ENCODE measurements at regions not wholly inside any gene's neighbourhood (a gene's known extent, or its start where the extent isn't known, plus 50 kb on each side); places are given as distances from the start of the nearest gene placed in this dataset.

DNA sequence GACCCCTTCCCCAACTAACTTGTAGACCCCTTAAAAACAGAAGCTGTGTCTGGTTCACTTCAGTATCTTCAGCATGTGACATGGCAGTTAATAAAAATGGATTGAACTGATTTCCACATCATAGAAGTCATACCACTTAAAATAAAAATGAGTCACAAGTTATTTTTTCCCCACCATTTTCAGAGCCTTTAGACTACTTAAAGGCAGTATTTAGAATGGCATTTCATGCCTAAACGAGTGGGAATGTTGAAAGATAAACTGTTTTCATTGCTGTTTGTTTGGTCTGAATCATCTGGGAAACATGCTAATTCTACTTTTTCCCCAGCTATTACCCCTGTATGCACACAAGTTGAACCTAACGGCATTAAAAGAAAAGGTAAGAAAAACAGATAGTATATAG is 324.0 kb downstream of the RAB38 start:
- no peaks in the 10 kb centered on the region for H3K36me3 ChIP-seq
- TF ChIP-seq POLR2A (IDR thresholded peaks at IDR 0.05) = no peak
- TF ChIP-seq CTCF (IDR thresholded peaks at IDR 0.05) = no peak
- TF ChIP-seq EP300 (IDR thresholded peaks at IDR 0.05) = no peak
- 48 to 60% (median 52%) methylated on average over 2 of the region's 2 CpGs for WGBS, 3 donors
- no peaks in the 10 kb centered on the region for H3K9me3 ChIP-seq
- H3K27ac ChIP-seq = no peak overlapping the region
- intact Hi-C loops (cut with DNase I) = no loop called here
- H3K4me3 ChIP-seq = no peak overlapping the region
- no peaks in the 10 kb centered on the region for H3K27me3 ChIP-seq
- no peaks in the 10 kb centered on the region for H3K4me1 ChIP-seq (ENCODE audit: insufficient read depth)
- no peak for DNase-seq

DNA sequence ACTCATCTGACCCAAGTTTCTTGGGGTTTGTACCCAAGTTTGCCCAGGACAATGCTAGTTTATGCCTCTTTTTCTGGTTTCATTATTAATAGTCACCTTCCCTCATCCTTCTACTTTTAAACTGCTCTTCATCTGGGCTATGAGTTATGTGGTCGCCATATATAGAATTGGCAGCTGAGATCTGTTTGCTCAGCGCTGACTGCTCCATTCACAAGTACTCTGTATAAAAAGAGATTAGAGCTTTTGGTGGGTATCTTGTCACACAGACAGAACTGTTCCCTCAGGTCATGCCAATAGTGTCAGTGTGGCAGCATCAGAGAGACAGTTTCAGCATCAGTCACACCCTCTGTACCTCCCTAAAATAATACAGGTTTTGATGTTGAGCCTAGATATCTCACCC is 326.0 kb downstream of the RAB38 start:
- TF ChIP-seq CTCF (IDR thresholded peaks at IDR 0.05) = no peak
- TF ChIP-seq EP300 (IDR thresholded peaks at IDR 0.05) = no peak
- no peak for TF ChIP-seq POLR2A (IDR thresholded peaks at IDR 0.05)
- no peaks in the 10 kb centered on the region for H3K36me3 ChIP-seq
- no peak overlapping the region for H3K4me3 ChIP-seq
- H3K9me3 ChIP-seq = no peaks in the 10 kb centered on the region
- no peaks in the 10 kb centered on the region for H3K4me1 ChIP-seq (ENCODE audit: insufficient read depth)
- WGBS, 3 donors = 88 to 93% (median 93%) methylated on average over 2 of the region's 2 CpGs
- no peaks in the 10 kb centered on the region for H3K27me3 ChIP-seq
- intact Hi-C loops (cut with DNase I) = no loop called here
- no peak overlapping the region for H3K27ac ChIP-seq
- DNase-seq = no peak

- no peaks in the 10 kb centered on the region for H3K9me3 ChIP-seq
- H3K4me3 ChIP-seq = no peak overlapping the region
- H3K27ac ChIP-seq = no peak overlapping the region
- no peaks in the 10 kb centered on the region for H3K4me1 ChIP-seq (ENCODE audit: insufficient read depth)
- H3K27me3 ChIP-seq = no peaks in the 10 kb centered on the region
- WGBS, 3 donors = 75 to 86% (median 81%) methylated on average over 1 of the region's 1 CpG
- intact Hi-C loops (cut with DNase I) = no loop called here
- TF ChIP-seq POLR2A (IDR thresholded peaks at IDR 0.05) (no peak), EP300 (IDR thresholded peaks at IDR 0.05) (no peak), CTCF (IDR thresholded peaks at IDR 0.05) (no peak)
- DNase-seq = no peak
- H3K36me3 ChIP-seq = no peaks in the 10 kb centered on the region
These were observed 334.5 kb downstream of the RAB38 start for GRCh38 chr11:87840786-87841185.

GRCh38 chr11:87832211-87832610 is 343.0 kb downstream of the RAB38 start:
- 89 to 92% (median 90%) methylated on average over 5 of the region's 5 CpGs for WGBS, 3 donors
- intact Hi-C loops (cut with DNase I) = no loop called here
- TF ChIP-seq POLR2A (IDR thresholded peaks at IDR 0.05) (no peak), CTCF (IDR thresholded peaks at IDR 0.05) (no peak), EP300 (IDR thresholded peaks at IDR 0.05) (no peak)
- no peaks in the 10 kb centered on the region for H3K27me3 ChIP-seq
- no peak overlapping the region for H3K27ac ChIP-seq
- H3K9me3 ChIP-seq = no peaks in the 10 kb centered on the region
- no peaks in the 10 kb centered on the region for H3K4me1 ChIP-seq (ENCODE audit: insufficient read depth)
- no peak for DNase-seq
- H3K36me3 ChIP-seq = no peaks in the 10 kb centered on the region
- no peak overlapping the region for H3K4me3 ChIP-seq

DNA sequence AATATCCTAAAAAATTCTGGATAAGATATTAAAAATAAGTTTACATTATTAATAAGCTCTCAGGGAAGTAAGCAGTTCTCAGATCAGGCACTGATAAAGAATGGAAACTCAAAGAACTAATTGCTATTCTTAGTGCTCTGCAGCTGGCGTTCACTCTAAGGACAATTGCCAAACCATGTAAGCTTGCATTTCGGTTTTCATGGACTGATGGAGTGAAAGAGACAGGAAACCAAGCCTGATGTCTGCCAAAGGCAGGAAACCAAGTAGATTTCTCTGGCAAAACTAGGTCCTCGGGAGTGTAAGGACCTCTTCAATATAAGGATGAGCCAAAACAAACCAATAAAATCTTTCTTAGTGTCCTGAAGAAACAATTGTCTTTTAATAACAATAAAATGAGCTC is 355.2 kb downstream of the RAB38 start:
- no peak overlapping the region for H3K4me3 ChIP-seq
- no peaks in the 10 kb centered on the region for H3K27me3 ChIP-seq
- no peaks in the 10 kb centered on the region for H3K4me1 ChIP-seq (ENCODE audit: insufficient read depth)
- intact Hi-C loops (cut with DNase I) = no loop called here
- H3K36me3 ChIP-seq = no peaks in the 10 kb centered on the region
- no peak for TF ChIP-seq EP300 (IDR thresholded peaks at IDR 0.05)
- H3K27ac ChIP-seq = no peak overlapping the region
- WGBS, 3 donors = 14 to 18% (median 18%) methylated on average over 3 of the region's 3 CpGs
- no peaks in the 10 kb centered on the region for H3K9me3 ChIP-seq
- no peak for DNase-seq

Measured in ovary (tissue), 7 donors.